Breast epithelium (tissue), 4 donors: ENCODE measurements at regions not wholly inside any gene's neighbourhood (a gene's known extent, or its start where the extent isn't known, plus 50 kb on each side); places are given as distances from the start of the nearest gene placed in this dataset.

Experiments
- DNase-seq, 2 donors: peaks; one replicate each; pipeline ENCODE4 v3.0.0-alpha.2; 2019; ENCODE audit warnings: low spot score in 2 of 2
- H3K27ac ChIP-seq, 2 donors: fragments of 200-600 bp; sonication (generic) in 1 of 2; one replicate each; pipeline ENCODE4 v1.5.1; 2016 to 2019; ENCODE audit warnings: mild to moderate bottlenecking in 1 of 2
- H3K27me3 ChIP-seq, 2 donors: fragments of 200-600 bp; sonication (generic) in 1 of 2; one replicate each; pipeline versions ENCODE4 v1.5.1 to v1.6.0; 2017 to 2019; ENCODE audit warnings: control low read depth in 1 of 2, mild to moderate bottlenecking in 1 of 2
- H3K36me3 ChIP-seq: fragments of 200-600 bp; one replicate; pipeline ENCODE4 v1.5.1; 2019
- H3K4me1 ChIP-seq, 2 donors: fragments of 200-600 bp; sonication (generic); one replicate each; pipeline ENCODE4 v1.5.1; 2016 to 2019; ENCODE audit warnings: control low read depth in 1 of 2
- H3K4me3 ChIP-seq, 3 donors: fragments of 200-600 bp; sonication (generic); 1 replicate in 2 of 3; 2 replicates in 1 of 3; pipeline ENCODE4 v1.5.1; 2016 to 2019; ENCODE audit warnings: mild to moderate bottlenecking in 3 of 3, moderate library complexity in 2 of 3
- H3K9me3 ChIP-seq, 2 donors: fragments of 200-600 bp; sonication (generic) in 1 of 2; one replicate each; pipeline ENCODE4 v1.5.1; 2016 to 2019; ENCODE audit warnings: control low read depth in 1 of 2
- POLR2A ChIP-seq: fragments of 450-650 bp; IDR thresholded peaks from one replicate; pipeline ENCODE4 v1.6.1; 2016; ENCODE audit warnings: antibody characterized with exemption, mild to moderate bottlenecking, moderate library complexity
- POLR2AphosphoS5 ChIP-seq, 3 donors: sonication (generic); formaldehyde crosslinking; IDR thresholded peaks; one replicate each; pipeline ENCODE4 v1.6.1; 2017; ENCODE audit warnings: antibody characterized with exemption in 3 of 3
- intact Hi-C: fragments of 100-400 bp; cut with DNase I; formaldehyde crosslinking; loops from one replicate; pipeline ENCODE4 v1.15.1; 2023; ENCODE audit warnings: low total_unique reads
- TF ChIP-seq, protein P1 (sequence below), 3 donors: fragments of 450-650 bp; IDR thresholded peaks; one replicate each; pipeline ENCODE4 v1.5.1; 2016 to 2017; ENCODE audit warnings: antibody characterized with exemption in 3 of 3, mild to moderate bottlenecking in 3 of 3, moderate library complexity in 3 of 3

DNA sequence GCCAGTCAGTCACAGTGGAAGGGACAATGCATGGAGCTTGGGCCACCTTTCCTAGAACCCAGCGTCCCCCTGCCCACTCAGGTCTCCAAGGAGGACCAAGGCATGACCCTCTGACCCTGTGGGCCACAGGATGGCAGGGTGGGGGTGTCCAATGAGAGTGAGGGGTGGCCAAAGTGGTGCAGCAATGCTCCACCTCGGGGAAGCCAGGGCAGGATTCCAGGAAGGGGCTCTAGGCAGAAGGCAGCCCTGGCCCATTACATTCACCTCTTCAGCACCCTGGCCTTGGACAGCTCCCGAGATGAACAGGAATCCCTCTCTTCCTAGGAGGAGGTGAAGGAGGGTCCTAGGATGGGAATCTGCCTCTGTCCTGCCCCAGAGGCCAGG lies 597.5 kb downstream of the BRD1 start:
- peak; percentile 12 to 28 for DNase-seq
- H3K27ac ChIP-seq, result no peak overlapping the region

DNA sequence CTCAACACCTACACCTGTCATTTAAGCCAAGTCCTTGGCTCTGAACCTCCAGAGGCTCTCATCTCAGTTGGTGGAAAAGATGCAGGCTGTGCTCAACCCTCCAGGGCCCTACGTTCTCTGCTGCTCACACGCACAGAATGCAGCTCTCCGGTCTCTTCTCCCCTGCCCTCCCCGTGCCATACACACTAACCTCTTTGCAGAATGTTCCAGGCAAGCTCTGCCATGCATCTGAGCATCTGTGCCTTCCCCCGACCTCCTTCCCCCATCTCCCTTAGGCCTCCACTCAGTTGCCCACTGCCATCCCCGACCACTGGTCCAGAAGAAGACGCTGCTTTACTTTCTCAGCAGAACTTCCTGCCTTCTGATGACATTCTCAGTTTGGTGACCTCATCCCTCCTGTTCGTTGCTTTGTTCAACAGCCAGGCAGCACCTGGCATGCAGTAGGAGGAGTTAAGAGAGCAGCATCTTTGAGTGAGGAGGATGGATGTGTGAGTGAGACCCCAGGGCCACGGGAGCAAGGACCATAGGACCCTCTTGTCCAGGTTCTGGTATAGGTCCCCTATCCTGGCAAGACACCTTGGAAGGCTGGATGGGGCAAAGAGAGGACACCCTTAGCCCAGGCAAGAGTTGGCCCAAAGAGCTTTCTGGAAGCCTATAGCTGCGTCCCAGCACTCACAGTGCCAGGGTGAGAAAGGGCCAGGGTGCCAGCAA lies 598.0 kb downstream of the BRD1 start:
- H3K27me3 ChIP-seq, result peaks cover 0 to 27% of the 10 kb centered on the region in 2 donors
- H3K4me1 ChIP-seq, result no peaks in the 10 kb centered on the region
- intact Hi-C loops, result no loop called here
- no peaks in the 10 kb centered on the region for H3K36me3 ChIP-seq
- peak; percentile 2 to 5 for DNase-seq
- peaks cover 0 to 4% of the 10 kb centered on the region in 2 donors for H3K9me3 ChIP-seq
- no peak overlapping the region for H3K4me3 ChIP-seq
- no peak overlapping the region for H3K27ac ChIP-seq
- TF ChIP-seq, protein P1, sequence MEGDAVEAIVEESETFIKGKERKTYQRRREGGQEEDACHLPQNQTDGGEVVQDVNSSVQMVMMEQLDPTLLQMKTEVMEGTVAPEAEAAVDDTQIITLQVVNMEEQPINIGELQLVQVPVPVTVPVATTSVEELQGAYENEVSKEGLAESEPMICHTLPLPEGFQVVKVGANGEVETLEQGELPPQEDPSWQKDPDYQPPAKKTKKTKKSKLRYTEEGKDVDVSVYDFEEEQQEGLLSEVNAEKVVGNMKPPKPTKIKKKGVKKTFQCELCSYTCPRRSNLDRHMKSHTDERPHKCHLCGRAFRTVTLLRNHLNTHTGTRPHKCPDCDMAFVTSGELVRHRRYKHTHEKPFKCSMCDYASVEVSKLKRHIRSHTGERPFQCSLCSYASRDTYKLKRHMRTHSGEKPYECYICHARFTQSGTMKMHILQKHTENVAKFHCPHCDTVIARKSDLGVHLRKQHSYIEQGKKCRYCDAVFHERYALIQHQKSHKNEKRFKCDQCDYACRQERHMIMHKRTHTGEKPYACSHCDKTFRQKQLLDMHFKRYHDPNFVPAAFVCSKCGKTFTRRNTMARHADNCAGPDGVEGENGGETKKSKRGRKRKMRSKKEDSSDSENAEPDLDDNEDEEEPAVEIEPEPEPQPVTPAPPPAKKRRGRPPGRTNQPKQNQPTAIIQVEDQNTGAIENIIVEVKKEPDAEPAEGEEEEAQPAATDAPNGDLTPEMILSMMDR (IDR thresholded peaks at IDR 0.05), result no peak
- TF ChIP-seq POLR2AphosphoS5 (IDR thresholded peaks at IDR 0.05) (no peak), POLR2A (no peak)

More for the DNA sequence above, 597.5 kb downstream of the BRD1 start:
- TF ChIP-seq POLR2A, result no peak
- no peak for TF ChIP-seq POLR2AphosphoS5 (IDR thresholded peaks at IDR 0.05)
- Histone ChIP-seq H3K36me3 (no peaks in the 10 kb centered on the region), H3K9me3 (peaks cover 0 to 4% of the 10 kb centered on the region in 2 donors), H3K27me3 (peaks cover 0 to 31% of the 10 kb centered on the region in 2 donors), H3K4me1 (no peaks in the 10 kb centered on the region), H3K4me3 (no peak overlapping the region)
- intact Hi-C loops, result no loop called here

DNA sequence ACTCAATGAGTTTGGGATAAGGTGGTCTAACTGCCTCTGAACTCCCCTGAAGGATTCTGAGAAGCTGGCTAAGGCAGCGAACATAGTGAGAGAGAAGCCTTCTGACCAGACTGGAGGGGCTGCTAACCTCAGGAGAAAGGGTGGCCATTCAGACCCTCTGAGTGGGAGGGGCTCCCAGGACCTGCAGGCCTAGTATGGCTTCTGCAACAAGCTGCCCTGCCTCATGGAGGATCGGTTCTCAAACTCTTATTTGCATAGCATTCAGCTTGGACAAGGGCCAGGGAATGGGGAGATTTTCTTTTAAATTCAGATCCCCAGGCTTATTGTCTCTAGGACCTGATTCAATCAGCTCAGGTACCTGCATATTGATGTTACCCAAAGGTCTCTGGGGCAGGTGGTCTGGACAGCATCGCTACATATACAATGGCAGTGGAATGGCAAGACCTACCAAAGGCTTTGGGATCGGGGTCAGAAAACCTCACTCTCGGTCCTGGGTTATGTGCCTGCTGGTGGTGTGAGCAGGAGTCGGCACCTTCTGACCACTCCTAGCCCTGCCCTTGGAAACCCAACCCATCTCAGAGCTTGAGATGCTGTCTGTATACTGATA lies 599.1 kb downstream of the BRD1 start:
- Histone ChIP-seq H3K9me3 (peaks cover 0 to 4% of the 10 kb centered on the region in 2 donors), H3K4me1 (no peaks in the 10 kb centered on the region), H3K4me3 (no peak overlapping the region), H3K27ac (no peak overlapping the region), H3K36me3 (no peaks in the 10 kb centered on the region), H3K27me3 (peaks cover 0 to 21% of the 10 kb centered on the region in 2 donors)
- intact Hi-C loops, result no loop called here
- peak in 1 of 2 donors; percentile 9 for DNase-seq
- TF ChIP-seq POLR2A (no peak), POLR2AphosphoS5 (IDR thresholded peaks at IDR 0.05) (no peak)
- TF ChIP-seq, protein P1 (IDR thresholded peaks at IDR 0.05), result no peak

DNA sequence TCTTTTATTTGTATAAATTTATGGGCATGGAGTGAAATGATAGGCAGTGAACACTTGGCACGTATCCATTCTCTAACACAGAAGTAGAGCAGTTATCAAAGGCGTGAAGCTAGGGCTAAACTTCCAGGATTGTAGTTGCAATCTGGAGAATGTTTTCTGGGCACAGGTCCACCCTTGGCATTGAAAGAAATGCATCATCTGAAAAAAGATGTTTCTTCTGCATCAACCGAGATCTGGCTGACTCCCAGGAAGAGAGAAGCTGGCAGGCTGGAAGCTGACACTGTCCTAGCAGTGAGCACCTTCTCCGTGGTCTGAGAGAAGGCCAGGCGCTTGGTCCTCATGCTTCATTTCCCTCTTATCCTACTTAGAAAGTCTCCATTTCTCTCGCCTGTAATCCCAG lies 600.0 kb downstream of the BRD1 start:
- intact Hi-C loops, result no loop called here
- Histone ChIP-seq H3K4me3 (no peak overlapping the region), H3K4me1 (no peaks in the 10 kb centered on the region), H3K27ac (no peak overlapping the region), H3K9me3 (peaks cover 0 to 4% of the 10 kb centered on the region in 2 donors), H3K27me3 (peaks cover 0 to 16% of the 10 kb centered on the region in 2 donors), H3K36me3 (no peaks in the 10 kb centered on the region)
- TF ChIP-seq POLR2A, result no peak
- TF ChIP-seq POLR2AphosphoS5 (IDR thresholded peaks at IDR 0.05), result no peak
- TF ChIP-seq, protein P1 (IDR thresholded peaks at IDR 0.05), result no peak
- DNase-seq, result peak; percentile 6 to 10

DNA sequence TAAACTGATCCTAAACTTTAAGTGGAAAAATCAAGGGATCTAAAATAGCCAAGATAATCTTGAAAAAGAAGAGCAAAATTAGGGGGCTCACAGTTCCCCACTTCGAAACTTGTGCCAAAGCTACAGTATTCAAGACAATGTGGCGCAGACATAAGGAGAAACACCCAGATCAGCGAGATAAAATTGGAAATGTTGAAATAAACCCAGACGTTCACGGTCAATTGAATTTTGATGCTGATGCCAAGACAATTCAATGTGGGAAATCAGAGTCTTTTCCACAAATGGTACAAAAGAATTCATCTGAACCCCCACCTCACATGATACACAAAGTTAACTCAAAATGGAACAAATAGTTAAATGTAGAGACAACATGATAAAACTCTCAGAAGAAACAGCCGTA lies 601.6 kb downstream of the BRD1 start:
- Histone ChIP-seq H3K27me3 (peaks cover 0 to 11% of the 10 kb centered on the region in 2 donors), H3K4me3 (no peak overlapping the region), H3K36me3 (no peaks in the 10 kb centered on the region), H3K4me1 (no peaks in the 10 kb centered on the region), H3K9me3 (peaks cover 0 to 4% of the 10 kb centered on the region in 2 donors), H3K27ac (no peak overlapping the region)
- intact Hi-C loops, result no loop called here
- TF ChIP-seq POLR2AphosphoS5 (IDR thresholded peaks at IDR 0.05) (no peak), POLR2A (no peak)
- TF ChIP-seq, protein P1 (IDR thresholded peaks at IDR 0.05), result no peak
- DNase-seq, result no peak
